WTC11 (cell line): ENCODE measurements at regions not wholly inside any gene's neighbourhood (a gene's known extent, or its start where the extent isn't known, plus 50 kb on each side); places are given as distances from the start of the nearest gene placed in this dataset.
"Not testable (repeated sequence)": the region's sequence is repeated elsewhere in the genome, so short reads cannot be mapped to it uniquely, and the experiment has no call there.

Experiments
- ATAC-seq: fragments of 200-7000 bp; cut with Tn5 transposase; 2 replicates; pipeline ENCODE4 v1.10.0; 2021; ENCODE audit warnings: mild to moderate bottlenecking, moderate library complexity
- CTCF ChIA-PET: fragments of 300-600 bp; sonication (Branson Sonifier 250); formaldehyde crosslinking; loops from one replicate; lab custom pipeline; 2021; ENCODE audit warnings: antibody characterized with exemption; lab: Charles Lee
- POLR2A ChIA-PET: fragments of 350-600 bp; sonication (Branson Sonifier 250); formaldehyde crosslinking; loops from one replicate; lab custom pipeline; 2021; ENCODE audit warnings: antibody characterized with exemption; lab: Charles Lee
- DNase-seq: peaks from one replicate; pipeline ENCODE4 v3.0.0; 2021; ENCODE audit warnings: low spot score
- H3K27ac Mint-ChIP-seq: 2 replicates; pipeline ENCODE4 v1.8.0; 2021; ENCODE audit warnings: mixed read lengths
- H3K27me3 Mint-ChIP-seq: 2 replicates; pipeline ENCODE4 v1.8.0; 2021; ENCODE audit warnings: low read depth, mild to moderate bottlenecking, moderate library complexity, mixed read lengths
- H3K36me3 Mint-ChIP-seq: 2 replicates; pipeline ENCODE4 v1.8.0; 2021; ENCODE audit warnings: mixed read lengths
- H3K4me1 Mint-ChIP-seq: 2 replicates; pipeline ENCODE4 v1.8.0; 2022; ENCODE audit warnings: mixed read lengths
- H3K4me3 Mint-ChIP-seq: 2 replicates; pipeline ENCODE4 v1.8.0; 2021; ENCODE audit warnings: mild to moderate bottlenecking, moderate library complexity, mixed read lengths
- H3K9me3 Mint-ChIP-seq: 2 replicates; pipeline ENCODE4 v1.8.0; 2021; ENCODE audit warnings: mixed read lengths
- ATF1 ChIP-seq: sonication (generic); formaldehyde crosslinking; IDR thresholded peaks from 2 replicates; pipeline ENCODE4 v1.8.1; 2023; ENCODE audit warnings: mild to moderate bottlenecking, moderate library complexity, missing genetic modification reagents
- FOXP1 ChIP-seq: sonication (generic); formaldehyde crosslinking; IDR thresholded peaks from 2 replicates; pipeline ENCODE4 v1.8.0; 2022; ENCODE audit warnings: missing genetic modification reagents, mild to moderate bottlenecking, moderate library complexity, borderline replicate concordance
- MYBL2 ChIP-seq: sonication (generic); formaldehyde crosslinking; IDR thresholded peaks from 2 replicates; pipeline ENCODE4 v1.8.1; 2023; ENCODE audit warnings: mild to moderate bottlenecking, moderate library complexity, missing genetic modification reagents
- NFE2L1 ChIP-seq: sonication (generic); formaldehyde crosslinking; IDR thresholded peaks from 2 replicates; pipeline ENCODE4 v1.8.1; 2023; ENCODE audit warnings: missing genetic modification reagents
- TCF7 ChIP-seq: sonication (generic); formaldehyde crosslinking; IDR thresholded peaks from 2 replicates; pipeline ENCODE4 v1.8.0; 2022; ENCODE audit warnings: mild to moderate bottlenecking, low read depth, missing genetic modification reagents, moderate library complexity
- TP53 ChIP-seq: sonication (generic); formaldehyde crosslinking; IDR thresholded peaks from 2 replicates; pipeline ENCODE4 v1.8.1; 2023; ENCODE audit warnings: mild to moderate bottlenecking, missing genetic modification reagents
- ZNF423 ChIP-seq: fragments of 250-450 bp; sonication (Bioruptor Pico); IDR thresholded peaks from 2 replicates; pipeline ENCODE4 v2.1.2; 2022; ENCODE audit warnings: mild to moderate bottlenecking, moderate library complexity
- TF ChIP-seq, protein P1 (sequence below): sonication (generic); formaldehyde crosslinking; IDR thresholded peaks from 2 replicates; pipeline ENCODE4 v1.8.1; 2022; ENCODE audit warnings: low read depth, mild to moderate bottlenecking, moderate library complexity, missing genetic modification reagents, borderline replicate concordance
- TF ChIP-seq, protein P2 (sequence below): sonication (generic); formaldehyde crosslinking; IDR thresholded peaks from 2 replicates; pipeline ENCODE4 v1.8.1; 2023; ENCODE audit warnings: mild to moderate bottlenecking, missing genetic modification reagents, borderline replicate concordance
- TF ChIP-seq, protein P3 (sequence below): sonication (generic); formaldehyde crosslinking; conservative IDR thresholded peaks from 2 replicates; pipeline ENCODE4 v1.8.1; 2023; ENCODE audit warnings: mild to moderate bottlenecking, low read depth, missing genetic modification reagents, moderate library complexity
- TF ChIP-seq, protein P4 (sequence below): sonication (generic); formaldehyde crosslinking; IDR thresholded peaks from 2 replicates; pipeline ENCODE4 v1.8.0; 2023; ENCODE audit warnings: missing genetic modification reagents

DNA sequence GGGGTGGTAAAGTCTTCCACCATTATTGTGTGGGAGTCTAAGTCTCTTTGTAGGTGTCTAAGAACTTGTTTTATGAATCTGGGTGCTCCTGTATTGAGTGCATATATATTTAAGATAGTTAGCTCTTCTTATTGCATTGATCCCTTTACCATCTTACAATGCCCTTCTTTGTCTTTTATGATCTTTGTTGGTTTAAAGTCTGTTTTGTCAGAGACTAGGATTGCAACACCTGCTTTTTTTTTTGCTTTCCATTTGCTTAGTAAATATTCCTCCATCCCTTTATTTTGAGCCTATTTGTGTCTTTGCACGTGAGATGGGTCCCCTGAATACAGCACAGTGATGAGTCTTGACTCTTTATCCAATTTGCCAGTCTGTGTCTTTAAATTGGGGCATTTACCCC is 301.6 kb downstream of the ZIC1 start:
- H3K4me1 Mint-ChIP-seq, H3K27ac Mint-ChIP-seq, H3K9me3 Mint-ChIP-seq, H3K36me3 Mint-ChIP-seq, POLR2A ChIA-PET, ATAC-seq, H3K27me3 Mint-ChIP-seq, H3K4me3 Mint-ChIP-seq, CTCF ChIA-PET, DNase-seq: not testable (repeated sequence)

DNA sequence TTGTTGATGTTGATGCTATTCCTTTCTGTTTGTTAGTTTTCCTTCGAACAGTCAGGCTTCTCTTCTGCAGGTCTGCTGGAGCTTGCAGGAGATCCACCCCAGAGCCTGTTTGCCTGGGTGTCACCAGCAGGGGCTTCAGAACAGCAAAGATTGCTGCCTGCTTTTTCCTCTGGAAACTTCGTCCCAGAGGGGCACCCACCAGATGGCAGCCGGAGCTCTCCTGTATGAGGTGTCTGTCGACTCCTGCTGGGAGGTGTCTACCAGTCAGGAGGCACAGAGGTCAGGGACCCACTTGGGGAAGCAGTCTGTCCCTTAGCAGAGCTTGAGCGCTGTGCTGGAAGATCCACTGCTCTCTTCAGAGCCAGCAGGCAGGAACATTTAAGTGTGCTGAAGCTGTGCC is 303.2 kb downstream of the ZIC1 start:
- Mint-ChIP-seq H3K36me3 (no peaks in the 10 kb centered on the region), H3K4me1 (peaks cover 5% of the 10 kb centered on the region), H3K4me3 (no peak overlapping the region), H3K27ac (no peak overlapping the region), H3K27me3 (no peaks in the 10 kb centered on the region), H3K9me3 (peaks cover 8% of the 10 kb centered on the region; the same call in 1 of the 2 replicates)
- no peak for TF ChIP-seq MYBL2 (CRISPR knock-in tag)
- TF ChIP-seq, protein P1, sequence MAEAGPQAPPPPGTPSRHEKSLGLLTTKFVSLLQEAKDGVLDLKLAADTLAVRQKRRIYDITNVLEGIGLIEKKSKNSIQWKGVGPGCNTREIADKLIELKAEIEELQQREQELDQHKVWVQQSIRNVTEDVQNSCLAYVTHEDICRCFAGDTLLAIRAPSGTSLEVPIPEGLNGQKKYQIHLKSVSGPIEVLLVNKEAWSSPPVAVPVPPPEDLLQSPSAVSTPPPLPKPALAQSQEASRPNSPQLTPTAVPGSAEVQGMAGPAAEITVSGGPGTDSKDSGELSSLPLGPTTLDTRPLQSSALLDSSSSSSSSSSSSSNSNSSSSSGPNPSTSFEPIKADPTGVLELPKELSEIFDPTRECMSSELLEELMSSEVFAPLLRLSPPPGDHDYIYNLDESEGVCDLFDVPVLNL (CRISPR knock-in tag), result no peak
- TF ChIP-seq FOXP1 (CRISPR knock-in tag), result no peak
- no peak for TF ChIP-seq ZNF423 (CRISPR knock-in tag)
- TF ChIP-seq TP53 (CRISPR knock-in tag), result no peak
- TF ChIP-seq, protein P2, sequence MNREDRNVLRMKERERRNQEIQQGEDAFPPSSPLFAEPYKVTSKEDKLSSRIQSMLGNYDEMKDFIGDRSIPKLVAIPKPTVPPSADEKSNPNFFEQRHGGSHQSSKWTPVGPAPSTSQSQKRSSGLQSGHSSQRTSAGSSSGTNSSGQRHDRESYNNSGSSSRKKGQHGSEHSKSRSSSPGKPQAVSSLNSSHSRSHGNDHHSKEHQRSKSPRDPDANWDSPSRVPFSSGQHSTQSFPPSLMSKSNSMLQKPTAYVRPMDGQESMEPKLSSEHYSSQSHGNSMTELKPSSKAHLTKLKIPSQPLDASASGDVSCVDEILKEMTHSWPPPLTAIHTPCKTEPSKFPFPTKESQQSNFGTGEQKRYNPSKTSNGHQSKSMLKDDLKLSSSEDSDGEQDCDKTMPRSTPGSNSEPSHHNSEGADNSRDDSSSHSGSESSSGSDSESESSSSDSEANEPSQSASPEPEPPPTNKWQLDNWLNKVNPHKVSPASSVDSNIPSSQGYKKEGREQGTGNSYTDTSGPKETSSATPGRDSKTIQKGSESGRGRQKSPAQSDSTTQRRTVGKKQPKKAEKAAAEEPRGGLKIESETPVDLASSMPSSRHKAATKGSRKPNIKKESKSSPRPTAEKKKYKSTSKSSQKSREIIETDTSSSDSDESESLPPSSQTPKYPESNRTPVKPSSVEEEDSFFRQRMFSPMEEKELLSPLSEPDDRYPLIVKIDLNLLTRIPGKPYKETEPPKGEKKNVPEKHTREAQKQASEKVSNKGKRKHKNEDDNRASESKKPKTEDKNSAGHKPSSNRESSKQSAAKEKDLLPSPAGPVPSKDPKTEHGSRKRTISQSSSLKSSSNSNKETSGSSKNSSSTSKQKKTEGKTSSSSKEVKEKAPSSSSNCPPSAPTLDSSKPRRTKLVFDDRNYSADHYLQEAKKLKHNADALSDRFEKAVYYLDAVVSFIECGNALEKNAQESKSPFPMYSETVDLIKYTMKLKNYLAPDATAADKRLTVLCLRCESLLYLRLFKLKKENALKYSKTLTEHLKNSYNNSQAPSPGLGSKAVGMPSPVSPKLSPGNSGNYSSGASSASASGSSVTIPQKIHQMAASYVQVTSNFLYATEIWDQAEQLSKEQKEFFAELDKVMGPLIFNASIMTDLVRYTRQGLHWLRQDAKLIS (CRISPR knock-in tag), result no peak
- TF ChIP-seq, protein P3, sequence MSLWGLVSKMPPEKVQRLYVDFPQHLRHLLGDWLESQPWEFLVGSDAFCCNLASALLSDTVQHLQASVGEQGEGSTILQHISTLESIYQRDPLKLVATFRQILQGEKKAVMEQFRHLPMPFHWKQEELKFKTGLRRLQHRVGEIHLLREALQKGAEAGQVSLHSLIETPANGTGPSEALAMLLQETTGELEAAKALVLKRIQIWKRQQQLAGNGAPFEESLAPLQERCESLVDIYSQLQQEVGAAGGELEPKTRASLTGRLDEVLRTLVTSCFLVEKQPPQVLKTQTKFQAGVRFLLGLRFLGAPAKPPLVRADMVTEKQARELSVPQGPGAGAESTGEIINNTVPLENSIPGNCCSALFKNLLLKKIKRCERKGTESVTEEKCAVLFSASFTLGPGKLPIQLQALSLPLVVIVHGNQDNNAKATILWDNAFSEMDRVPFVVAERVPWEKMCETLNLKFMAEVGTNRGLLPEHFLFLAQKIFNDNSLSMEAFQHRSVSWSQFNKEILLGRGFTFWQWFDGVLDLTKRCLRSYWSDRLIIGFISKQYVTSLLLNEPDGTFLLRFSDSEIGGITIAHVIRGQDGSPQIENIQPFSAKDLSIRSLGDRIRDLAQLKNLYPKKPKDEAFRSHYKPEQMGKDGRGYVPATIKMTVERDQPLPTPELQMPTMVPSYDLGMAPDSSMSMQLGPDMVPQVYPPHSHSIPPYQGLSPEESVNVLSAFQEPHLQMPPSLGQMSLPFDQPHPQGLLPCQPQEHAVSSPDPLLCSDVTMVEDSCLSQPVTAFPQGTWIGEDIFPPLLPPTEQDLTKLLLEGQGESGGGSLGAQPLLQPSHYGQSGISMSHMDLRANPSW, result no peak
- TF ChIP-seq, protein P4, sequence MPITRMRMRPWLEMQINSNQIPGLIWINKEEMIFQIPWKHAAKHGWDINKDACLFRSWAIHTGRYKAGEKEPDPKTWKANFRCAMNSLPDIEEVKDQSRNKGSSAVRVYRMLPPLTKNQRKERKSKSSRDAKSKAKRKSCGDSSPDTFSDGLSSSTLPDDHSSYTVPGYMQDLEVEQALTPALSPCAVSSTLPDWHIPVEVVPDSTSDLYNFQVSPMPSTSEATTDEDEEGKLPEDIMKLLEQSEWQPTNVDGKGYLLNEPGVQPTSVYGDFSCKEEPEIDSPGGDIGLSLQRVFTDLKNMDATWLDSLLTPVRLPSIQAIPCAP, result no peak
- no peak for TF ChIP-seq NFE2L1 (CRISPR knock-in tag)
- TF ChIP-seq ATF1, result no peak
- TF ChIP-seq TCF7 (CRISPR knock-in tag), result no peak
- ATAC-seq, result no peak
- ChIA-PET POLR2A (no interaction called here), CTCF (no interaction called here)
- peak; percentile 17 for DNase-seq

DNA sequence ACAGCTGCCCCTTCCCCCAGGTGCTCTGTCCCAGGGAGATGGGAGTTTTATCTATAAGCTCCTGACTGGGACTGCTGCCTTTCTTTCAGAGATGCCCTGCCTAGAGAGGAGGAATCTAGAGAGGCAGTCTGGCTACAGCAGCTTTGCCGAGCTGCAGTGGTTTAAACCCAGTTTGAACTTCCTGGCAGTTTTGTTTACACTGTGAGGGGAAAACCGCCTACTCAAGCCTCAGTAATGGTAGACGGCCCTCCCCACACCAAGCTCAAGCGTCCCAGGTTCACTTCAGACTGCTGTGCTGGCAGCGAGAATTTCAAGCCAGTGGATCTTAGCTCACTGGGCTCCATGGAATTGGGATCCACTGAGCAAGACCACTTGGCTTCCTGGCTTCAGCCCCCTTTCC is 303.6 kb downstream of the ZIC1 start:
- H3K9me3 Mint-ChIP-seq, H3K27me3 Mint-ChIP-seq, DNase-seq, H3K4me1 Mint-ChIP-seq, ATAC-seq, POLR2A ChIA-PET, CTCF ChIA-PET, H3K4me3 Mint-ChIP-seq, H3K36me3 Mint-ChIP-seq, H3K27ac Mint-ChIP-seq: not testable (repeated sequence)
